Naive thymus-derived CD4-positive, alpha-beta T cell (primary cell): ENCODE measurements at regions not wholly inside any gene's neighbourhood (a gene's known extent, or its start where the extent isn't known, plus 50 kb on each side); places are given as distances from the start of the nearest gene placed in this dataset.
"Not testable (repeated sequence)": the region's sequence is repeated elsewhere in the genome, so short reads cannot be mapped to it uniquely, and the experiment has no call there.

Source experiments
- ATAC-seq: fragments of 150-1000 bp; cut with Tn5 transposase; 2 replicates; pipeline ENCODE4 v1.10.0; 2021; ENCODE audit warnings: mild to moderate bottlenecking, moderate library complexity
- CTCF ChIA-PET: fragments of 350-600 bp; sonication (Branson Sonifier 250); formaldehyde crosslinking; loops from one replicate; lab custom pipeline; 2021; ENCODE audit warnings: antibody characterized with exemption; lab: Charles Lee
- POLR2A ChIA-PET: fragments of 350-600 bp; sonication (Branson Sonifier 250); formaldehyde crosslinking; loops from one replicate; lab custom pipeline; 2021; ENCODE audit warnings: antibody characterized with exemption, inconsistent platforms; lab: Charles Lee
- DNase-seq, 9 donors: peaks; one replicate each; pipeline versions ENCODE4 v3.0.0 to v3.0.0-alpha.2; 2020 to 2022; ENCODE audit warnings: mixed read lengths in 1 of 9
- H3K27ac ChIP-seq: one replicate; pipeline ENCODE4 v1.7.0; 2013; ENCODE audit warnings: mild to moderate bottlenecking, low read depth, low read length, moderate library complexity
- H3K27me3 ChIP-seq, 2 donors: one replicate each; pipeline ENCODE4 v1.7.0; 2013; ENCODE audit warnings: low read length in 2 of 2, mild to moderate bottlenecking in 2 of 2, moderate library complexity in 2 of 2; ENCODE audit not compliant: control insufficient read depth in 2 of 2, insufficient read depth in 2 of 2
- H3K36me3 ChIP-seq, 3 experiments: 1 replicate in 2 of 3; 2 replicates in 1 of 3; pipeline ENCODE4 v1.7.0; 2013; ENCODE audit warnings: low read length in 3 of 3, mild to moderate bottlenecking in 3 of 3, moderate library complexity in 1 of 3; ENCODE audit not compliant: insufficient read depth in 3 of 3, control insufficient read depth in 2 of 3
- H3K4me1 ChIP-seq, 2 donors: one replicate each; pipeline ENCODE4 v1.7.0; 2013; ENCODE audit warnings: low read length in 2 of 2, mild to moderate bottlenecking in 2 of 2, moderate library complexity in 1 of 2; ENCODE audit not compliant: control insufficient read depth in 2 of 2, insufficient read depth in 2 of 2
- H3K4me3 ChIP-seq: 2 replicates; pipeline ENCODE4 v1.7.0; 2013; ENCODE audit warnings: mild to moderate bottlenecking, low read length
- H3K9me3 ChIP-seq, 3 experiments: 1 replicate in 2 of 3; 2 replicates in 1 of 3; pipeline ENCODE4 v1.7.0; 2013; ENCODE audit warnings: low read length in 3 of 3; ENCODE audit not compliant: control insufficient read depth in 2 of 3
- H3K27ac Mint-ChIP-seq, 9 donors: one replicate each; pipeline ENCODE4 v1.8.0; 2020 to 2022; ENCODE audit warnings: mixed read lengths in 9 of 9, mild to moderate bottlenecking in 8 of 9, moderate library complexity in 5 of 9, inconsistent platforms in 2 of 9
- H3K27me3 Mint-ChIP-seq, 5 donors: one replicate each; pipeline ENCODE4 v1.8.0; 2021 to 2022; ENCODE audit warnings: mixed read lengths in 5 of 5, mild to moderate bottlenecking in 1 of 5
- H3K36me3 Mint-ChIP-seq, 5 donors: one replicate each; pipeline ENCODE4 v1.8.0; 2020 to 2022; ENCODE audit warnings: mixed read lengths in 5 of 5, mild to moderate bottlenecking in 3 of 5, inconsistent platforms in 1 of 5
- H3K4me1 Mint-ChIP-seq, 7 donors: one replicate each; pipeline ENCODE4 v1.8.0; 2020 to 2022; ENCODE audit warnings: mixed read lengths in 7 of 7, mild to moderate bottlenecking in 3 of 7, inconsistent platforms in 1 of 7
- H3K4me3 Mint-ChIP-seq, 10 donors: one replicate each; pipeline ENCODE4 v1.8.0; 2020 to 2022; ENCODE audit warnings: mild to moderate bottlenecking in 10 of 10, mixed read lengths in 10 of 10, moderate library complexity in 6 of 10, inconsistent platforms in 2 of 10
- H3K9me3 Mint-ChIP-seq, 11 donors: one replicate each; pipeline ENCODE4 v1.8.0; 2020 to 2022; ENCODE audit warnings: mixed read lengths in 11 of 11, mild to moderate bottlenecking in 4 of 11, inconsistent platforms in 1 of 11, moderate library complexity in 1 of 11
- intact Hi-C, 2 donors: fragments of 100-400 bp; cut with micrococcal nuclease; formaldehyde crosslinking; loops; one replicate each; pipeline ENCODE4 v1.15.1; 2023

- H3K27me3 ChIP-seq, ATAC-seq, H3K4me1 ChIP-seq, H3K27ac Mint-ChIP-seq, H3K4me1 Mint-ChIP-seq, CTCF ChIA-PET, H3K36me3 ChIP-seq, H3K27ac ChIP-seq, H3K27me3 Mint-ChIP-seq, H3K4me3 Mint-ChIP-seq, DNase-seq, H3K9me3 Mint-ChIP-seq, H3K4me3 ChIP-seq, POLR2A ChIA-PET, intact Hi-C loops, H3K9me3 ChIP-seq, H3K36me3 Mint-ChIP-seq: not testable (repeated sequence)
Observed at GRCh38 chr15:21774760-21775159, 102.8 kb downstream of the POTEB start.

- H3K4me3 Mint-ChIP-seq, H3K27ac ChIP-seq, H3K36me3 Mint-ChIP-seq, H3K4me1 Mint-ChIP-seq, H3K36me3 ChIP-seq, CTCF ChIA-PET, DNase-seq, intact Hi-C loops, POLR2A ChIA-PET, H3K27me3 ChIP-seq, H3K27me3 Mint-ChIP-seq, H3K9me3 ChIP-seq, H3K27ac Mint-ChIP-seq, ATAC-seq, H3K4me1 ChIP-seq, H3K9me3 Mint-ChIP-seq, H3K4me3 ChIP-seq: not testable (repeated sequence)
Observed at GRCh38 chr15:21766524-21766923, 111.0 kb downstream of the POTEB start.

GRCh38 chr15:21763756-21764155 is 113.8 kb downstream of the POTEB start:
- CTCF ChIA-PET, POLR2A ChIA-PET, H3K27ac ChIP-seq, H3K9me3 Mint-ChIP-seq, H3K4me1 Mint-ChIP-seq, ATAC-seq, H3K9me3 ChIP-seq, H3K4me1 ChIP-seq, H3K4me3 Mint-ChIP-seq, H3K27me3 Mint-ChIP-seq, H3K27ac Mint-ChIP-seq, H3K4me3 ChIP-seq, DNase-seq, H3K36me3 Mint-ChIP-seq, H3K27me3 ChIP-seq, H3K36me3 ChIP-seq, intact Hi-C loops: not testable (repeated sequence)

GRCh38 chr15:21760250-21761023 is 117.1 kb downstream of the POTEB start:
- ATAC-seq, result peak; percentile 53
- H3K36me3 ChIP-seq, DNase-seq, H3K4me1 ChIP-seq, H3K9me3 Mint-ChIP-seq, H3K9me3 ChIP-seq, H3K27ac Mint-ChIP-seq, H3K4me1 Mint-ChIP-seq, H3K27me3 ChIP-seq, H3K27me3 Mint-ChIP-seq, H3K4me3 ChIP-seq, intact Hi-C loops, H3K27ac ChIP-seq, H3K36me3 Mint-ChIP-seq, POLR2A ChIA-PET, H3K4me3 Mint-ChIP-seq, CTCF ChIA-PET: not testable (repeated sequence)

DNA sequence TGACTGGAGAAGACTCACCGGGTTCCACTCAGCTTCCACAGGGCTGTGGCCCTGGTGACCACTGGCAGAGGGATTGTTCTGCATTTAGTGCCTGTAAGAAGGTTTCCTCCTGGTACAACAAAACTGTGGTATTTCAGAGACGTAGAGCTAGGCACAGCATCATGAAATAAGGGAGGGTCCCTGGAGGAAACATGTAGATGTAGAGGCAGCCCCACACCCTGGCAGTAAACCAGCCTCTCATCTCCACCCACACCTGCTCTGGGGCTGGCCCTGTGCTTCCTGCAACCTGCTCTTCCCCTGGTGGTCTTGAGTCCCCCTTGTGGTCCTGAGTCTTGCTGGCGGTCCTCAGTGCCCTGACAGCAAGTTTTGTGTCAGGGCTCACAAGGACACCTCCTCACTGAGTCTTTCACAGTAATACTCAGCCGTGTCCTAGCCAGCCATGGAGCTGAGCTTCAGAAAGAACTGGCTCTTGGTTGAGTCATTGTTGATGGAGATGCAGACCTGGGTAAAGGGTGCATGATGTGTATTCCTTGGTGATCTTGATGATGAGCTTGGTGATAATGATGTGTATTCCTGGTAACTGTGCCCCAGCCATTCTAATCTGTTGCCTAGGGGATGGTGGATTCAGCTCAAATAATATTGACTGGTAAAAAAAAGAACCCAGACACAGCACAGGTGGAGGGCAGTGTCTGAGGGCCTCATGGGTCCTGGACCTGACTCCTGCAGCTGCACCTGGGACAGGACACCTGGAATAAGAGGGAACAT is 118.0 kb downstream of the POTEB start:
- H3K4me3 ChIP-seq, H3K4me1 Mint-ChIP-seq, H3K4me3 Mint-ChIP-seq, CTCF ChIA-PET, H3K27ac Mint-ChIP-seq, H3K4me1 ChIP-seq, H3K27ac ChIP-seq, POLR2A ChIA-PET, ATAC-seq, DNase-seq, H3K9me3 ChIP-seq, H3K27me3 ChIP-seq, H3K27me3 Mint-ChIP-seq, H3K36me3 Mint-ChIP-seq, intact Hi-C loops, H3K36me3 ChIP-seq, H3K9me3 Mint-ChIP-seq: not testable (repeated sequence)

- not testable (repeated sequence) for H3K4me1 ChIP-seq, ATAC-seq
Observed at GRCh38 chr15:21753838-21754237, 123.7 kb downstream of the POTEB start.

More at GRCh38 chr15:21753838-21754237, 123.7 kb downstream of the POTEB start:
- intact Hi-C loops, H3K27ac ChIP-seq, H3K4me3 ChIP-seq, DNase-seq, H3K9me3 Mint-ChIP-seq, H3K4me3 Mint-ChIP-seq, CTCF ChIA-PET, H3K4me1 Mint-ChIP-seq, H3K27me3 ChIP-seq, H3K36me3 ChIP-seq, H3K9me3 ChIP-seq, H3K27me3 Mint-ChIP-seq, H3K27ac Mint-ChIP-seq, POLR2A ChIA-PET, H3K36me3 Mint-ChIP-seq: not testable (repeated sequence)
